ENCODE measurements at regions not wholly inside any gene's neighbourhood (a gene's known extent, or its start where the extent isn't known, plus 50 kb on each side); places are given as distances from the start of the nearest gene placed in this dataset.
"Not testable (repeated sequence)": the region's sequence is repeated elsewhere in the genome, so short reads cannot be mapped to it uniquely, and the experiment has no call there.

DNA sequence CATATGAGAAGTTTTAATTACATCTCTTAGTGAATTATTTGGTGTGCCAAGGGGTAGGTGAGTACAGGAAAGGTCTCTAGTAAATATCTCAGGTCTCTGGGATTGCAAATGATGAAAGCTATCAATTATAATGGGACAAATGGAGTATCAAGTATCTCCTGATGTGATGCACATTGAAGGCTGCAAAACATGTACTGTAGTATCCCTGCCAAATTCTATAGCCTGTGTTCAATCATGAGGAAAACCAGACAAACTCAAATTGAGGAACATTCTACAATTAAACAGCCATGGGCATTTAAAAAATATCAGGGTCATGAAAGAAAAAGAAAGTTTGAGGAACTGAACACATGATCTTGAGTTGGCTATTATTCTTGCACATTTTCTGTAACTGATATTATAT, 665.4 kb upstream of the PABPC4L start:
- H3K27me3 ChIP-seq (ENCODE audit: control insufficient read depth, insufficient read depth, low read length), result no peaks in the 10 kb centered on the region
- H3K36me3 ChIP-seq (ENCODE audit: control insufficient read depth, insufficient read depth, low read length), result no peaks in the 10 kb centered on the region
- H3K27ac ChIP-seq (ENCODE audit: low read length), result no peak overlapping the region
- DNase-seq, result no peak
- H3K4me3 ChIP-seq (ENCODE audit: low read length), result no peak overlapping the region
- no peaks in the 10 kb centered on the region for H3K4me1 ChIP-seq (ENCODE audit: control insufficient read depth, insufficient read depth, low read length)
- no peaks in the 10 kb centered on the region for H3K9me3 ChIP-seq (ENCODE audit: control insufficient read depth, low read depth, low read length)

DNA sequence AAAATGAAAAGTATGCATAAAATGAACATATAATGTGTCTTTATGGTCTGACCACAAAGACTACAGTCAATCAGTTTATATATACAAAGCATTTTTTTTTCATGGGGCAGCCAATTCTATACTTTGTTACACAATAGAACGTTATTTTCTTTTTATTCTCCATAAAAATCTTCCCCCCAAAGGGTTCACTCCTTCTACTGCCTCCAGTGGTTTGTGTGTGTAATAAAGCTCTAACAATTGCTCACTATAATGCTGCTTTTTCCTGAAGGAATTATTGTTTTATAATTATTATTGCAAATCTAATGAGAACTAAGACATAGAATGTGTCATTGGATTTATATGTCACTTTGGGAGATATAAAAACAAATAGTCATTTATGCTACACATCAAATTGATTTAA, 664.1 kb upstream of the PABPC4L start:
- Histone ChIP-seq H3K4me3 (ENCODE audit: low read length) (no peak overlapping the region), H3K9me3 (ENCODE audit: control insufficient read depth, low read depth, low read length) (no peaks in the 10 kb centered on the region), H3K27me3 (ENCODE audit: control insufficient read depth, insufficient read depth, low read length) (no peaks in the 10 kb centered on the region), H3K4me1 (ENCODE audit: control insufficient read depth, insufficient read depth, low read length) (no peaks in the 10 kb centered on the region), H3K27ac (ENCODE audit: low read length) (no peak overlapping the region), H3K36me3 (ENCODE audit: control insufficient read depth, insufficient read depth, low read length) (no peaks in the 10 kb centered on the region)
- no CpG with 5 or more reads among the region's 1 CpG for WGBS (ENCODE audit: insufficient coverage, low lambda C conversion rate)
- no peak for DNase-seq

DNA sequence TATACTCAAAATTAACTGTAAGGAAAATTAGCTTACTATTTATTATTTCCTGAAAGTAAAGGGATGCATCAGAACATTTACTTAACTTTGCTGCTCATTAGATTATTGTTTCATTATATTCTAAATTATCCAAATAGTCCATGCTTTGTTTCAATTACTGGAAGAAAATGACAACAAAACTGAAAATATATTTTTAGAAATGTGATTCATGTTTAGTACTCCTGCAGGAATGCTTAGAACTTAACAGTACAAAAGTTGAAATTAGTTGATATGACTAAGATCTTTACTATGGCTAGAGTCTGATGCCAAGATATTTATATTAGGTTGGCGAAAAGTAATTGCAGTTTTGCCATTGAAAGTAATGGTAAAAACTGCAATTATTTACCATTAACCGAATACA, 660.5 kb upstream of the PABPC4L start:
- Histone ChIP-seq H3K9me3 (ENCODE audit: control insufficient read depth, low read depth, low read length) (no peaks in the 10 kb centered on the region), H3K27me3 (ENCODE audit: control insufficient read depth, insufficient read depth, low read length) (no peaks in the 10 kb centered on the region), H3K27ac (ENCODE audit: low read length) (no peak overlapping the region), H3K4me1 (ENCODE audit: control insufficient read depth, insufficient read depth, low read length) (no peaks in the 10 kb centered on the region), H3K4me3 (ENCODE audit: low read length) (no peak overlapping the region), H3K36me3 (ENCODE audit: control insufficient read depth, insufficient read depth, low read length) (no peaks in the 10 kb centered on the region)
- WGBS (ENCODE audit: insufficient coverage, low lambda C conversion rate), result 100% methylated on average over 2 of the region's 2 CpGs
- no peak for DNase-seq

DNA sequence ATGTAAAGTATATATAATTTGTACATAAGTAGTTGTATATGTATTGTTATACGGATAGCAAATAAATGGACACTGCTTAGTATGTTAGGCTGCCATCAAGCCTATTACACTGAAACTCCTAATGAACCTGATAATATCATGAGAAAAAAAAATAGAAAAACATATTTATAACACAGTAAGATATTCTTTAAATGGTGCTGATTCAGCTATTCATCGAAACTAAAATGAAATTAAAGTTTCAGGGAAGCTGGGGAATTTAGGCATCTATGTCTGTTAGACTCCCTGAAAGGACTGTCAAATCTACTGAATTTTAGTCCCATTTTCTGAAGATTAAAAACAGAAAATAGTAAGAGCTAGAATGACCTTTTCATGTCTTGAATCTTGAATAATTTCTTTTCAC, 647.1 kb upstream of the PABPC4L start:
- WGBS (ENCODE audit: insufficient coverage, low lambda C conversion rate), result 90% methylated on average over 2 of the region's 2 CpGs
- no peaks in the 10 kb centered on the region for H3K9me3 ChIP-seq (ENCODE audit: control insufficient read depth, low read depth, low read length)
- H3K36me3 ChIP-seq (ENCODE audit: control insufficient read depth, insufficient read depth, low read length), result no peaks in the 10 kb centered on the region

DNA sequence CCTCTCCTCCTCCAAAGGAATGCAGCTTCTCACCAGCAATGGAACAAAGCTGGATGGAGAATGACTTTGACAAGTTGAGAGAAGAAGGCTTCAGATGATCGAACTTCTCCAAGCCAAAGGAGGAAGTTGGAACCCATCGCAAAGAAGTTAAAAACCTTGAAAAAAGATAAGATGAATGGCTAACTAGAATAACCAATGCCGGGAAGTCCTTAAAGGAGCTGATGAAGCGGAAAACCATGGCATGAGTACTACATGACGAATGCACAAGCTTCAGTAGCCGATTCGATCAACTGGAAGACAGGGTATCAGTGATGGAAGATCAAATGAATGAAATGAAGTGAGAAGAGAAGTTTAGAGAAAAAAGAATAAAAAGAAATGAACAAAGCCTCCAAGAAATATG, 629.2 kb upstream of the PABPC4L start:
- not testable (repeated sequence) for H3K9me3 ChIP-seq (ENCODE audit: control insufficient read depth, low read depth, low read length); H3K36me3 ChIP-seq (ENCODE audit: control insufficient read depth, insufficient read depth, low read length); H3K27ac ChIP-seq (ENCODE audit: low read length); H3K4me1 ChIP-seq (ENCODE audit: control insufficient read depth, insufficient read depth, low read length); H3K4me3 ChIP-seq (ENCODE audit: low read length); DNase-seq; H3K27me3 ChIP-seq (ENCODE audit: control insufficient read depth, insufficient read depth, low read length)
- 90% methylated on average over 2 of the region's 7 CpGs for WGBS (ENCODE audit: insufficient coverage, low lambda C conversion rate)

More for the DNA sequence above, 647.1 kb upstream of the PABPC4L start:
- no peaks in the 10 kb centered on the region for H3K4me1 ChIP-seq (ENCODE audit: control insufficient read depth, insufficient read depth, low read length)
- no peak for DNase-seq
- H3K27ac ChIP-seq (ENCODE audit: low read length), result no peak overlapping the region
- no peak overlapping the region for H3K4me3 ChIP-seq (ENCODE audit: low read length)
- no peaks in the 10 kb centered on the region for H3K27me3 ChIP-seq (ENCODE audit: control insufficient read depth, insufficient read depth, low read length)

DNA sequence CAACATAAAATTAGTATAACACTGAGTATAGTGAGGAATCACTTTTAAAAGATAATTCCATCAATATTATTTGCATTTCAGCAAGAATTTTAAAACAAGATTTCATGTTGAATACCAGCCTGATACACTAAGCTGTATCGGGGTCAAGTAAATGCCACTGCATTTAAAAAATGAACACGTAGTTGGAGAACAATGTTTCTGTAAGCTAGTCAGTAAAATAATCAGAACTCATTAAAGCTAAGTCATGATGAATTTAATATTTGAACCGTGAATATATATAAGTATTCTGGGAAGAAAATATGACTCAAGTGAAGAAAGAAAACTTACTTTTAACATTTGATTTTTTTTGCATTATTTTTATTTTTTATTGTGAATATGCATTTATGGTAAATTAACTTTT, 611.0 kb upstream of the PABPC4L start:
- H3K4me1 ChIP-seq (ENCODE audit: control insufficient read depth, insufficient read depth, low read length), result no peaks in the 10 kb centered on the region
- no peaks in the 10 kb centered on the region for H3K36me3 ChIP-seq (ENCODE audit: control insufficient read depth, insufficient read depth, low read length)
- WGBS (ENCODE audit: insufficient coverage, low lambda C conversion rate), result 75% methylated on average over 2 of the region's 3 CpGs
- H3K27ac ChIP-seq (ENCODE audit: low read length), result no peak overlapping the region
- H3K27me3 ChIP-seq (ENCODE audit: control insufficient read depth, insufficient read depth, low read length), result no peaks in the 10 kb centered on the region
- no peak overlapping the region for H3K4me3 ChIP-seq (ENCODE audit: low read length)
- H3K9me3 ChIP-seq (ENCODE audit: control insufficient read depth, low read depth, low read length), result no peaks in the 10 kb centered on the region
- DNase-seq, result no peak

DNA sequence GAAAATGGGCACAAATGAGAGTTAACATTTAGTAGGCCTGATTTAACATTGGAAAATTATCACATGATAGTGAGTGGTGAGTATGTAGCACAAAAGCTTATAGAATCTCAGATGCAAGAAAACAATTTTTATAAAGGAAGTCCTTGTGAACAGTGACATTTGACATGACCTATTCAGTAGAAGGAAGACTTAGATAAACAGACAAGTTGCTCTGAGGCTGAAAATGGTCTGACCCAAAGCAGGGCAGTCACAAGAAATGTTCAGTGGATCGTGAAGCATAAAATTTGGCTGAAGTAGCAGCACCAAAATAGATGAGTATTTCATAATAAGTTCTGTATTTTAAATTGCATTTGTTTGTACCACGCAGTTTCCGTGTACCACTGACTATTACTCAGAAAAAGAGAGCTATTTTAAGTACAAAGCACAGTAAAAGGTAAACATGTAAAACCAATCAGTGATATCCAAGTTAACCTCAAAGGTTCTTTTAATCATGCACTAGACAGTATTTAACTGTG, 605.7 kb upstream of the PABPC4L start:
- H3K27me3 ChIP-seq (ENCODE audit: control insufficient read depth, insufficient read depth, low read length), result no peaks in the 10 kb centered on the region
- no peak overlapping the region for H3K4me3 ChIP-seq (ENCODE audit: low read length)
- H3K9me3 ChIP-seq (ENCODE audit: control insufficient read depth, low read depth, low read length), result no peaks in the 10 kb centered on the region
- H3K27ac ChIP-seq (ENCODE audit: low read length), result no peak overlapping the region
- DNase-seq, result no peak
- H3K4me1 ChIP-seq (ENCODE audit: control insufficient read depth, insufficient read depth, low read length), result no peaks in the 10 kb centered on the region
- no peaks in the 10 kb centered on the region for H3K36me3 ChIP-seq (ENCODE audit: control insufficient read depth, insufficient read depth, low read length)
- WGBS (ENCODE audit: insufficient coverage, low lambda C conversion rate), result 75% methylated on average over 3 of the region's 3 CpGs

DNA sequence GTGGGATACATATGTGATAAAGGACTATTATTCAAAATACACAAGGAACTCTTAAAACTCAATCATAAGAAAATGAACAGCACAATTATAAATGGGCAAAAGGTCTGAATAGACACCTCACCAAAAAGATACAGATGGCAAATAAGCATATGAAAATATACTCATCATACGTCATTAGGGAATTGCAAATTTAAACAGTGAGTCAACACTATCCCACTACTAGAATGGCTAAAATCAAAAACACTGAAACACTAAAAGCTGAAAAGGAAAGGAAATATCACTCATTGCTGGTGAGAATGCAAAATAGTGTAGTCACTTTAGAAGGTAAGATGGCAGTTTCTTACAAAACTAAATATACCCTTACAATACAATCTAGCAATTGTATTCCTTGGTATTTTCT, 597.0 kb upstream of the PABPC4L start:
- no peaks in the 10 kb centered on the region for H3K27me3 ChIP-seq (ENCODE audit: control insufficient read depth, insufficient read depth, low read length)
- H3K4me1 ChIP-seq (ENCODE audit: control insufficient read depth, insufficient read depth, low read length), result no peaks in the 10 kb centered on the region
- H3K9me3 ChIP-seq (ENCODE audit: control insufficient read depth, low read depth, low read length), result no peaks in the 10 kb centered on the region
- WGBS (ENCODE audit: insufficient coverage, low lambda C conversion rate), result no CpG with 5 or more reads among the region's 1 CpG
- DNase-seq, result no peak
- no peak overlapping the region for H3K4me3 ChIP-seq (ENCODE audit: low read length)
- no peak overlapping the region for H3K27ac ChIP-seq (ENCODE audit: low read length)
- H3K36me3 ChIP-seq (ENCODE audit: control insufficient read depth, insufficient read depth, low read length), result no peaks in the 10 kb centered on the region

DNA sequence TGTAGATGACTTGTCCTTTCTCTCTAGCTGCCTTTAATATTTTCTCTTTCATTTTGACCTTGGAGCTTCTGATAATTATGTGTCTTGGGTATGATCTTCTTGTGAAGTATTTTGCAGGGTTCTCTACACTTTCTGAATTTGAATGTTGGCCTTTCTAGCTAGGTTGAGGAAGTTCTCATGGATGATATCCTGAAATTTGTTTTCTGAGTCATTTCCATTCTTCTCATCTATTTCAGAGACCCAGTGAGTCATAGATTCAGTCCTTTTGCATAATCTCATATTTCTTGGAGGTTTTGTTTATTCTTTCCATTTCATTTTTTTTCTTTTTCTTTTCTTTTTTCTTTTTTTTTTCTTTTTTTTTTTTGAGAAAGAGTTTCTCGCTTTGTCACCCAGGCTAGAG, 585.7 kb upstream of the PABPC4L start:
- no peaks in the 10 kb centered on the region for H3K27me3 ChIP-seq (ENCODE audit: control insufficient read depth, insufficient read depth, low read length)
- whole genome bisulfite sequencing (ENCODE audit: insufficient coverage, low lambda C conversion rate), result no CpG with 5 or more reads among the region's 1 CpG
- H3K4me3 ChIP-seq (ENCODE audit: low read length), result no peak overlapping the region
- no peaks in the 10 kb centered on the region for H3K4me1 ChIP-seq (ENCODE audit: control insufficient read depth, insufficient read depth, low read length)
- no peak overlapping the region for H3K27ac ChIP-seq (ENCODE audit: low read length)
- no peaks in the 10 kb centered on the region for H3K36me3 ChIP-seq (ENCODE audit: control insufficient read depth, insufficient read depth, low read length)
- DNase-seq, result no peak
- H3K9me3 ChIP-seq (ENCODE audit: control insufficient read depth, low read depth, low read length), result no peaks in the 10 kb centered on the region

DNA sequence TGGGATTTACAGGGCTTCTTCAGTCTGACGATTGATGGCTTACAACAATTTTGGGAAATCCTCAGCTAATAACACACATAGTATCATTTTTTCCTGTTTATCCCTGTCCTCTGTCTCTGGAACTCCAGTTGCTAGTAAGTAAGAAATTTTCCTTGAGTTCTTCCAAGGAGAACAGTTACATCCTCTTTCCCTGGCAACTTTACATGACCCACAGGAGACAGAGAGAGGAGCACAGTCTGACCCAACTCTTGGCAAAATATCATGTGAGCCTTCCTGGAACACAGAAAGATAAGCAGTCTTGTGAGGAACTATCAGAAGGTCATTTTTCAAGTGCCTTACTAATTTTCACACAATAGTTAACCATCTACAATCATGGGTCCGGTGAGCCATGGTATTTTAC, 578.7 kb upstream of the PABPC4L start:
- 20% methylated on average over 1 of the region's 2 CpGs for WGBS (ENCODE audit: insufficient coverage, low lambda C conversion rate)
- Histone ChIP-seq H3K27ac (ENCODE audit: low read length) (no peak overlapping the region), H3K36me3 (ENCODE audit: control insufficient read depth, insufficient read depth, low read length) (no peaks in the 10 kb centered on the region), H3K4me1 (ENCODE audit: control insufficient read depth, insufficient read depth, low read length) (no peaks in the 10 kb centered on the region), H3K9me3 (ENCODE audit: control insufficient read depth, low read depth, low read length) (no peaks in the 10 kb centered on the region), H3K4me3 (ENCODE audit: low read length) (no peak overlapping the region), H3K27me3 (ENCODE audit: control insufficient read depth, insufficient read depth, low read length) (no peaks in the 10 kb centered on the region)
- DNase-seq, result no peak

DNA sequence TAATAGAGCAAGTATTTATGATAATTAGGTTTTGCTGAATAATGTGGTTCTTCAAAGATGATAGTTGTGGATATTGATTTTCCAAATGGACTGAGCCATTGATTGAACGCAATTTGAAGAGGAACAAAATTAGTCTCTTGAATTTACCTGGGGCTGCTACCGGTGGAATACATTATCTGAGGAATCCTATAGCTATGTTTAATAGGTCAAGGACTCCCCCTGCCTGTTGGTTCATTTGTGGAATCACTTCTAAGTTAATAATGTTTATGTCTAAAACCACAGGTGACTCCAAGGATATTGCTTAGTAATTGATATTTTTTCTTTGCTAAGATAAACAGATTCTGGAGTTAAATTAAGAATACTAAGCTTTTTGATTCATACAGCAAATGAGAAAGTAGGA, 576.0 kb upstream of the PABPC4L start:
- H3K36me3 ChIP-seq (ENCODE audit: control insufficient read depth, insufficient read depth, low read length), result no peaks in the 10 kb centered on the region
- no peaks in the 10 kb centered on the region for H3K27me3 ChIP-seq (ENCODE audit: control insufficient read depth, insufficient read depth, low read length)
- peaks cover 4% of the 10 kb centered on the region for H3K9me3 ChIP-seq (ENCODE audit: control insufficient read depth, low read depth, low read length)
- no peaks in the 10 kb centered on the region for H3K4me1 ChIP-seq (ENCODE audit: control insufficient read depth, insufficient read depth, low read length)
- WGBS (ENCODE audit: insufficient coverage, low lambda C conversion rate), result 20% methylated on average over 1 of the region's 2 CpGs
- peak; percentile 4 to 6 for DNase-seq
- no peak overlapping the region for H3K4me3 ChIP-seq (ENCODE audit: low read length)
- H3K27ac ChIP-seq (ENCODE audit: low read length), result no peak overlapping the region

Data from large intestine (tissue), 3 donors.